ENCODE measurements at regions not wholly inside any gene's neighbourhood (a gene's known extent, or its start where the extent isn't known, plus 50 kb on each side); places are given as distances from the start of the nearest gene placed in this dataset.
A peak's percentile ranks its signal among the peaks of the same experiment; 100 is the strongest.
"Not testable (repeated sequence)": the region's sequence is repeated elsewhere in the genome, so short reads cannot be mapped to it uniquely, and the experiment has no call there.

- no peak for DNase-seq
These were observed 165.4 kb upstream of the P2RY1 start for GRCh38 chr3:152669560-152669959.

- no peak for DNase-seq
These were observed 163.2 kb upstream of the P2RY1 start for GRCh38 chr3:152671446-152672319.

GRCh38 chr3:152672320-152672649 lies 162.6 kb upstream of the P2RY1 start:
- no peak for DNase-seq

- DNase-seq = no peak
These were observed 158.0 kb upstream of the P2RY1 start for GRCh38 chr3:152676810-152677379.

DNA sequence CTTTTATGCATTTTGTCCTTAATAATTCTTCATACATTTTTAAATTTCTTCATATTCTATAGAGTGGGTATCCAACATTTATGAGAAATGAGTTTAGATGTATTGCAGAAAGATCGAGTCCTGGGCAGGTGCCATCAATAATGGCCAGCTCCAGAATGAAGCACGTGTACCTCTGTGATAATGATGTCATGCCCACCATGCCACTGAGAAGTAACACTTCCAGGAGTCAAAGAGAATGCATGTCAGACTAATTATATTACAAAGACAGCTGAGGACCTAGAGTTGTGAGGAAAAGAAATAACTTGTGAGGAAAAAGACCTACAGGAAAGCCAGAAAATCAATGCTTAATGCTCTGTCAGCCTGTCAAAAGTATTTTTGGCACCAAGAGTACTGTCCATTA lies 157.4 kb upstream of the P2RY1 start:
- DNase-seq = no peak

- no peak for DNase-seq
These were observed 152.5 kb upstream of the P2RY1 start for GRCh38 chr3:152682477-152682876.

GRCh38 chr3:152683521-152683999 lies 151.4 kb upstream of the P2RY1 start:
- DNase-seq = no peak

DNA sequence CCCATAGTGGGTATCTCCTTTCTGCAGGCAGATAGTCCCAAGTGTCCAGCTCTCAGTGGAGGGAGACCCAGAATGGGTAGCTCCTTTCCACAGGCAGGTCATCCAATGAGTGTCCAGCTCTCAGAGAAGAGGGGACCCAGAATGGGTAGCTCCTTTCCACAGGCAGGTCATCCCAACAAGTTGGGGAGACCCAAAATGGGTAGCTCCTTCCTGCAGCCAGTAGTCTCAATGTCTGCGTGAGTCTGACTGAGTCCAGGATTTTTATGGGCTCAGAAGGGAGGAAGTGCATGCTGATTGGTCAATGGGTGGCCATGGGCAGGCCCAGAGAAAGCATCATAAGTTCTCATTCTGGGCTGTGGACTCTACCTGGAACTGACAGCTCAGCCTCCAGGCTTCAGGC lies 150.7 kb upstream of the P2RY1 start:
- DNase-seq = no peak

DNA sequence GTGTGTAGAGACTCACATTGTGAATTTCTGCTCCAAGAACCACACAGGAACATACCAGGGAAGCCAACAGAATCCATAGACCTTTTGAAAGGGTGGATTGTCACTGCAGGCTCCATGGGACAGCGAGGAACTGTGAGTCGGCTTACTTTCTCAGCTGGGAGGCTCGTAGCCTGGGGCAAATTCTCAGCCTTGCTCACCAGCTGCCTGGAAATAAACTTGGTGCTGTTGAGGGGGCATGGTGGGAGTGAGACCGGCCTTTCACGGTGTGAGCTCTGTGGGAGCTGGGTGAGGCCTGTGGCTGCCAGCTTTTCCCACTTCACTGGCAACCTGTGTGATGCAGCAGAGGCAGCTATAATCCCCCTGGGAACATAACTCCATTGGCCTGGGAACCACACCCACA lies 146.6 kb upstream of the P2RY1 start:
- DNase-seq = no peak

GRCh38 chr3:152692326-152692725 lies 142.6 kb upstream of the P2RY1 start:
- not testable (repeated sequence) for DNase-seq

GRCh38 chr3:152693521-152694250 lies 141.2 kb upstream of the P2RY1 start:
- not testable (repeated sequence) for DNase-seq

DNA sequence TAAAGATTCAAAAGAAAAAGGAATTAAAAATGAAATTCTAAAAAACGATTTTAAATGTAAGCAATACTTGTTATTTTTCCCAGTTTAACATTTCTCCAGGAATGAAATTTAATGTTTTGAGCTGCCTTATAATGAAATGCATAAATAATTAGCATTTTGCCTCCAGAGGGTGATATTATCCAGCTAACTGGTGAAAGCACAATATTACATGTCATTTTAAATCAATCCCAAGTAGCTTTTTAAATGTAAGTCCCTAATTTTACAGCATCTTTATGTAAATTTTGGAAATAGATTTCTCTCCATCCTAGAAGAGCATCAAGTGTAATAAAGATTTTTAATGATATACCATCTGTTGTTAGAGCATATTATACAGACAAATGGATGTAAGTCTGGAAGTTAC lies 139.1 kb upstream of the P2RY1 start:
- DNase-seq = no peak

DNA sequence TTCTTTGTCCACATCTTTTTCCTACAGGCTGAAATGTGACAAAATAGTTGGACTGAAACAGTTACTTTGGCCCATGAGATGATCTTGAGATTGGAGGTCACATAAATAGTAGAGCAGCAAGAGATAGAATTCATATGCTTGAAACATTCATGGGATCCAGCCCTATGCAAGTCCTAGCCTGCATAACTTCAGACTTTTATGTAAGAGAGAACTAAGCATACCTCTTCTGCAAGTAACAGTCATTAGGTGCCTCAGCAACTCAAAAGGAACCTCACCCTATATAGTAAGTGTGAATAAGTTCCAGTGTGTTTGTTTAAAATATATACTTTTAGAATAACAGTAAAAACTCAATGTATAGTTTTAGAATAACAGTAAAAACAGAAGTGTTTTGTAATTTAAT lies 138.0 kb upstream of the P2RY1 start:
- no peak for DNase-seq

- no peak for DNase-seq
These were observed 131.6 kb upstream of the P2RY1 start for GRCh38 chr3:152703245-152703890.

DNA sequence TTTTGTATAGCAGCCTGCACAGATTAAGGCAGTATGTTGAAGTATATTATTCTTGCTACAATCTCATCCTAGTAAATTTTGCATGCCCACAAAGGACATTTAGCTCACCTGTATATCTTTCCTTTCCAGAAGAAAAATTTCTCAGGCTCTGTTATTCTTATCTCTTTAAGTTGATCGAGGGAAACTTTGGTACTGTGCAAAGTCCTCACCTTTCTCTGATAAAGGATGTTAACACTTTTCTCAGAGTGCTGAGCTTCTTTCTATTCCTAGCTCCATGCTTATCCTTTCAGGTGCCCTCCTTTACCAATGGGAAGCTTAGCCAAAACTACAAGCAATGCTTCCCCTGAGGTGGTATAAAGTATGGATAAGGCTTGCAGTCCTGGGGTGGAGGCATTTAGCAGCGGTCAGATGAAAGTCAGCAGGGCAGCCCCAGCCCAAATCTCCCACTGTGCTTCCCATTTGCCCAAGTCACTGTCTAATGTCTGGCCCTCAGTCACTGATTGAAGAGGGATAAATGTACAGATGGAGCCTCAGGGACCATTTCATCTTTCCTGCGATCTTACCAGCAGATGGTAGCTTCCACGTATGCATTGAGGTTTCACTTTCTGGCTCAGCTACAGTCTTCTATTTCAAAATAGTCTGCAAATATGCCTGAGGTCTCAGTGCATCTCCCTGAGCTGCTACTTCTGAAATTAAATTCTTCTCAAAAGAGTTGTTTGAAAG lies 127.8 kb upstream of the P2RY1 start:
- DNase-seq = no peak

GRCh38 chr3:152709659-152710058 lies 125.3 kb upstream of the P2RY1 start:
- DNase-seq = no peak

DNA sequence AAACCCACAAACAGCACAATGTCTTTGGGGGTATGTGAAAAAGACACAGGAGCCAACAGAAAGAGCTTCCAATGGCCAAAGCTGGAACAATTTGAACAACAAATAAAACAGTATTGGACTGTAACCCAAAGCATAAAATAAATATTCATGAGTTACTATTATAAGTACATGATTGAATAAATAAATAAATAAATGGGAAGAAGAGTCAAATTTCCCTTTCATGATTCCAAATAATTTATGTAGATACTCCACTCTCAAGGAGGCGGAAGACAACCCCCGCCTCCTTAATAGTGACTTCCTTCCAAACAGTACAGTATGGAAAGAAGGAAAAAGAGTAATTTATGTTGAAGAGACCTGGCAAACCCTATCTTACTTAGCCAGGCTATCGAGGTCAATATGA lies 124.4 kb upstream of the P2RY1 start:
- no peak for DNase-seq

DNA sequence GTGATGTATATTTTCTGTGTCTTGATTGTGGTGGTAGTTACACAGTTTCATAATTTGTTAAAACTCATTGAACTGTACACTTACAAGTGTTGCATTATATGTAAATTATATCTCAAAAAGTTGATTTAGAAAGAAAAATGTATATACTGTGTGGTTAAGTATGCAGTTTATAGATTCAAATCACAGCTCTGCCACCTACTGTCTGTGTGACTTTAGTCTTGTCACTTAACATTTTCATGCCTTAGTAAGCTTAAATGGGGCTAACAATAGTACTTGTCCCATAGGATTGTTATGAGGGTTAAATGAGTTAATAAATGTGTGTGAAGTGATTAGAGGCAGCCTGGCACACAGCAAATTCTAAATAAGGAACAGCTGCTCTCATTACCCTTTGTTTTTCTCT lies 120.9 kb upstream of the P2RY1 start:
- no peak for DNase-seq

- DNase-seq = no peak
These were observed 120.4 kb upstream of the P2RY1 start for GRCh38 chr3:152714507-152714906.

- DNase-seq = no peak
These were observed 117.7 kb upstream of the P2RY1 start for GRCh38 chr3:152717252-152717651.

DNA sequence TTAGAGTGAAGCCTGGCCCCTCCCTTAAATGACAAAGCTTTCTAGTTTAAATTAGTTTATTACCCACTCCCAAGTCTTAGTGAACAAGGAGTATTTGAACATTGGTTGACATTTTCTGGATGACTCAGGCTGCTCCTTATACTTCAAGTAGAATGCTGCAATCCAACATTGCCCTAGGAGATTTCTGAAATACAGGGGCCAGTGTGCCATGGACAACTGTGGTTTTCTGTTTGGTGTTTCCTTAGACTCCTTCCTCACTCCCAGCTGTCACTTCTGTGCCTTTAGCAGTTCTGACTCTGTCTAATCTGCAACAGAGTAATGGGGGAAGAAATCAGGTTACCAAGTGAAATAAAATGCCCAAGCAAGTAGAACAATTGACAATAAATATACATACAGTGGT lies 116.1 kb upstream of the P2RY1 start:
- DNase-seq = no peak

- peak; percentile 56 for DNase-seq
These were observed 115.7 kb upstream of the P2RY1 start for GRCh38 chr3:152719264-152719663.

Measured in fibroblast of skin of right quadriceps (primary cell).